ENCODE measurements at regions not wholly inside any gene's neighbourhood (a gene's known extent, or its start where the extent isn't known, plus 50 kb on each side); places are given as distances from the start of the nearest gene placed in this dataset.

DNA sequence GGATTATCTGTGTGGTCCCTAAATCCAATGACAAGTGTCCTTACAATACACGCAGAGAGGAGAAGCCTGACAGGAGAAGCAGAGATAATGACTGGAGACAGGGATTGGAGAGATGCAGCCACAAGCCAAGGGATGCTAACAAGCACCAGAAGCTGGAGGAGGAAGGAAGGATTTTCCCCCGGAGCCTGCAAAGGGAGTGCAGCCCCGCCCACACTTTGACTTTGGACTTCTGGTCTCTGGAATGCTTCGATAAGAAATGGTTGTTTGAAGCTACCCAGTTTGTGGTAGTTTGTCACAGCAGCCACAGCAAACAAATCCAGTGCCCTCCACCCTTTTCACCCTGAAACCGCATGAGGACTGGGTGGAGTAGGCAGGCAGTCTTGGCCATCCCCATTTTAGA is 77.2 kb upstream of the BOD1 start:
- no peak for DNase-seq (ENCODE audit: low spot score)
- no peak overlapping the region for H3K27ac ChIP-seq (ENCODE audit: low read depth in 1 of 2, low read length in 2 of 2)

GRCh38 chr5:173696216-173696615 is 79.8 kb upstream of the BOD1 start:
- 98% methylated on average over 3 of the region's 3 CpGs for WGBS
- Histone ChIP-seq H3K27ac (ENCODE audit: low read depth in 1 of 2, low read length in 2 of 2) (no peak overlapping the region), H3K36me3 (ENCODE audit: control insufficient read depth in 4 of 4, insufficient read depth in 3 of 4, low read depth in 1 of 4, low read length in 3 of 4) (no peaks in the 10 kb centered on the region), H3K4me1 (ENCODE audit: control insufficient read depth in 4 of 4, insufficient read depth in 4 of 4, low read length in 3 of 4) (peaks cover 0 to 6% (median 2%) of the 10 kb centered on the region in 4 donors), H3K9me3 (ENCODE audit: control insufficient read depth in 4 of 4, low read length in 3 of 4) (no peaks in the 10 kb centered on the region), H3K4me3 (ENCODE audit: low read depth in 1 of 3, low read length in 3 of 3) (no peak overlapping the region), H3K27me3 (ENCODE audit: control insufficient read depth in 4 of 4, insufficient read depth in 4 of 4, low read length in 3 of 4) (no peaks in the 10 kb centered on the region), H3K9ac (ENCODE audit: low read depth in 1 of 2, low read length in 2 of 2) (no peak overlapping the region)
- no peak for TF ChIP-seq MAX (IDR thresholded peaks at IDR 0.05)
- TF ChIP-seq, protein P1, sequence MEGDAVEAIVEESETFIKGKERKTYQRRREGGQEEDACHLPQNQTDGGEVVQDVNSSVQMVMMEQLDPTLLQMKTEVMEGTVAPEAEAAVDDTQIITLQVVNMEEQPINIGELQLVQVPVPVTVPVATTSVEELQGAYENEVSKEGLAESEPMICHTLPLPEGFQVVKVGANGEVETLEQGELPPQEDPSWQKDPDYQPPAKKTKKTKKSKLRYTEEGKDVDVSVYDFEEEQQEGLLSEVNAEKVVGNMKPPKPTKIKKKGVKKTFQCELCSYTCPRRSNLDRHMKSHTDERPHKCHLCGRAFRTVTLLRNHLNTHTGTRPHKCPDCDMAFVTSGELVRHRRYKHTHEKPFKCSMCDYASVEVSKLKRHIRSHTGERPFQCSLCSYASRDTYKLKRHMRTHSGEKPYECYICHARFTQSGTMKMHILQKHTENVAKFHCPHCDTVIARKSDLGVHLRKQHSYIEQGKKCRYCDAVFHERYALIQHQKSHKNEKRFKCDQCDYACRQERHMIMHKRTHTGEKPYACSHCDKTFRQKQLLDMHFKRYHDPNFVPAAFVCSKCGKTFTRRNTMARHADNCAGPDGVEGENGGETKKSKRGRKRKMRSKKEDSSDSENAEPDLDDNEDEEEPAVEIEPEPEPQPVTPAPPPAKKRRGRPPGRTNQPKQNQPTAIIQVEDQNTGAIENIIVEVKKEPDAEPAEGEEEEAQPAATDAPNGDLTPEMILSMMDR (IDR thresholded peaks at IDR 0.05; ENCODE audit: low read depth, low read length, missing input control) = no peak
- no peak for TF ChIP-seq SP1 (IDR thresholded peaks at IDR 0.05)
- no peak for TF ChIP-seq REST (IDR thresholded peaks at IDR 0.05)
- TF ChIP-seq, protein P2, sequence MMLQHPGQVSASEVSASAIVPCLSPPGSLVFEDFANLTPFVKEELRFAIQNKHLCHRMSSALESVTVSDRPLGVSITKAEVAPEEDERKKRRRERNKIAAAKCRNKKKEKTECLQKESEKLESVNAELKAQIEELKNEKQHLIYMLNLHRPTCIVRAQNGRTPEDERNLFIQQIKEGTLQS (IDR thresholded peaks at IDR 0.05) = no peak
- no peak for TF ChIP-seq RAD21 (IDR thresholded peaks at IDR 0.05)
- no peak for DNase-seq (ENCODE audit: low spot score)

More for the DNA sequence above, 77.2 kb upstream of the BOD1 start:
- no peaks in the 10 kb centered on the region for H3K27me3 ChIP-seq (ENCODE audit: control insufficient read depth in 4 of 4, insufficient read depth in 4 of 4, low read length in 3 of 4)
- H3K9ac ChIP-seq (ENCODE audit: low read depth in 1 of 2, low read length in 2 of 2) = no peak overlapping the region
- WGBS = 49% methylated on average over 5 of the region's 5 CpGs
- H3K9me3 ChIP-seq (ENCODE audit: control insufficient read depth in 4 of 4, low read length in 3 of 4) = no peaks in the 10 kb centered on the region
- H3K4me3 ChIP-seq (ENCODE audit: low read depth in 1 of 3, low read length in 3 of 3) = no peak overlapping the region
- no peaks in the 10 kb centered on the region for H3K36me3 ChIP-seq (ENCODE audit: control insufficient read depth in 4 of 4, insufficient read depth in 3 of 4, low read depth in 1 of 4, low read length in 3 of 4)
- TF ChIP-seq SP1 (IDR thresholded peaks at IDR 0.05) (no peak), TAF1 (conservative IDR thresholded peaks at IDR 0.05) (no peak), RXRA (IDR thresholded peaks at IDR 0.05) (no peak), FOXA1 (IDR thresholded peaks at IDR 0.05) (no peak), RAD21 (IDR thresholded peaks at IDR 0.05) (peak in 1 of 2 donors; percentile 24), JUND (IDR thresholded peaks at IDR 0.05) (no peak), MAX (IDR thresholded peaks at IDR 0.05) (no peak), EGR1 (IDR thresholded peaks at IDR 0.05; ENCODE audit: low read depth in 2 of 2) (no peak), REST (IDR thresholded peaks at IDR 0.05) (no peak), NR2F2 (IDR thresholded peaks at IDR 0.05) (no peak), FOXA2 (IDR thresholded peaks at IDR 0.05) (no peak), HNF4A (conservative IDR thresholded peaks at IDR 0.05) (peak; percentile 59 to 60), HNF4G (IDR thresholded peaks at IDR 0.05) (no peak)
- peaks cover 2 to 19% (median 10%) of the 10 kb centered on the region in 4 donors for H3K4me1 ChIP-seq (ENCODE audit: control insufficient read depth in 4 of 4, insufficient read depth in 4 of 4, low read length in 3 of 4)

All from liver (tissue), 8 donors.